IMR-90 (cell line): ENCODE measurements at regions not wholly inside any gene's neighbourhood (a gene's known extent, or its start where the extent isn't known, plus 50 kb on each side); places are given as distances from the start of the nearest gene placed in this dataset.

Source experiments
- ATAC-seq: fragments of 200-7000 bp; cut with Tn5 transposase; 2 replicates; pipeline ENCODE4 v1.9.1; 2020; ENCODE audit warnings: low read depth, mild to moderate bottlenecking, moderate library complexity
- BruUV-seq: library from RNA; stranded (reverse); fragments of 400-500 nt; replicated peaks from 2 replicates; lab custom pipeline; 2021; lab: Mats Ljungman, UMichigan
- CTCF ChIA-PET: fragments of 300-600 bp; formaldehyde crosslinking; extraction: SDS; loops from one replicate; lab custom pipeline; 2021; ENCODE audit warnings: antibody characterized with exemption; lab: Yijun Ruan, JAX
- POLR2A ChIA-PET: fragments of 300-600 bp; sonication (Branson Sonifier 250); formaldehyde crosslinking; loops from one replicate; lab custom pipeline; 2022; ENCODE audit warnings: antibody characterized with exemption; ENCODE audit not compliant: unreplicated experiment; lab: Charles Lee
- DNase-seq: peaks from one replicate; pipeline ENCODE4 v3.0.0; 2013
- H2AFZ ChIP-seq: replicated peaks from 2 replicates; pipeline ENCODE3; 2013; ENCODE audit warnings: low read length, mild to moderate bottlenecking; ENCODE audit not compliant: poor library complexity
- H2AK5ac ChIP-seq: 2 replicates; pipeline ENCODE4 v1.6.1; 2013; ENCODE audit warnings: low read depth, low read length, inconsistent platforms
- H2AK9ac ChIP-seq: replicated peaks from 2 replicates; pipeline ENCODE3; 2013; ENCODE audit warnings: mild to moderate bottlenecking, low read depth, low read length, moderate library complexity; ENCODE audit not compliant: poor library complexity
- H2BK120ac ChIP-seq: 2 replicates; pipeline ENCODE4 v1.6.1; 2013; ENCODE audit warnings: low read depth, low read length, inconsistent platforms
- H2BK15ac ChIP-seq: 3 replicates; pipeline ENCODE4 v1.6.1; 2013; ENCODE audit warnings: low read depth, low read length, inconsistent platforms
- H2BK20ac ChIP-seq: 2 replicates; pipeline ENCODE4 v1.6.1; 2013; ENCODE audit warnings: low read depth, mild to moderate bottlenecking, inconsistent platforms, low read length, moderate library complexity
- H2BK5ac ChIP-seq: 2 replicates; pipeline ENCODE4 v1.6.1; 2013; ENCODE audit warnings: mild to moderate bottlenecking, low read depth, low read length, inconsistent platforms; ENCODE audit not compliant: poor library complexity, severe bottlenecking
- H3K14ac ChIP-seq: replicated peaks from 2 replicates; pipeline ENCODE4 v1.6.1; 2013; ENCODE audit warnings: low read depth, low read length, inconsistent platforms
- H3K18ac ChIP-seq: 2 replicates; pipeline ENCODE4 v1.6.1; 2013; ENCODE audit warnings: low read depth, low read length, control low read depth
- H3K23ac ChIP-seq: 2 replicates; pipeline ENCODE4 v1.6.1; 2013; ENCODE audit warnings: low read depth, low read length, inconsistent platforms
- H3K27ac ChIP-seq: 2 replicates; pipeline ENCODE4 v1.5.1; 2013; ENCODE audit warnings: mild to moderate bottlenecking, control low read depth, low read length; ENCODE audit not compliant: insufficient read depth
- H3K27me3 ChIP-seq: 2 replicates; pipeline ENCODE4 v1.6.1; 2013; ENCODE audit warnings: low read length; ENCODE audit not compliant: control insufficient read depth, insufficient read depth
- H3K36me3 ChIP-seq: 2 replicates; pipeline ENCODE4 v1.6.1; 2013; ENCODE audit warnings: low read length, mixed read lengths; ENCODE audit not compliant: control insufficient read depth, insufficient read depth
- H3K4ac ChIP-seq: 2 replicates; pipeline ENCODE4 v1.6.1; 2013; ENCODE audit warnings: low read depth, low read length, inconsistent platforms
- H3K4me1 ChIP-seq: 2 replicates; pipeline ENCODE4 v1.6.1; 2013; ENCODE audit warnings: low read length, mixed read lengths; ENCODE audit not compliant: control insufficient read depth, insufficient read depth
- H3K4me2 ChIP-seq: 2 replicates; pipeline ENCODE4 v1.6.1; 2013; ENCODE audit warnings: low read depth, mild to moderate bottlenecking, control low read depth, low read length, moderate library complexity
- H3K4me3 ChIP-seq: 2 replicates; pipeline ENCODE4 v1.5.1; 2013; ENCODE audit warnings: low read depth, mild to moderate bottlenecking, control low read depth, low read length, moderate library complexity; ENCODE audit not compliant: insufficient read depth
- H3K56ac ChIP-seq: 2 replicates; pipeline ENCODE4 v1.6.1; 2013; ENCODE audit warnings: low read length, inconsistent platforms; ENCODE audit not compliant: insufficient read depth; ENCODE audit errors: extremely low read depth
- H3K79me1 ChIP-seq, 2 experiments: 2 replicates each; pipeline ENCODE4 v1.6.1; 2013; ENCODE audit warnings: low read length in 2 of 2, inconsistent platforms in 1 of 2, low read depth in 1 of 2
- H3K9ac ChIP-seq: 2 replicates; pipeline ENCODE4 v1.6.1; 2013; ENCODE audit warnings: low read depth, low read length, control low read depth
- H3K9me1 ChIP-seq: 2 replicates; pipeline ENCODE4 v1.6.1; 2013; ENCODE audit warnings: low read length, inconsistent platforms; ENCODE audit not compliant: insufficient read depth
- H3K9me3 ChIP-seq: 2 replicates; pipeline ENCODE4 v1.6.1; 2013; ENCODE audit warnings: low read length; ENCODE audit not compliant: control insufficient read depth, insufficient read depth
- H4K20me1 ChIP-seq: 2 replicates; pipeline ENCODE4 v1.6.1; 2013; ENCODE audit warnings: low read length, inconsistent platforms; ENCODE audit not compliant: insufficient read depth
- H4K5ac ChIP-seq: 2 replicates; pipeline ENCODE4 v1.6.1; 2013; ENCODE audit warnings: mild to moderate bottlenecking, low read depth, low read length, control low read depth
- H4K8ac ChIP-seq, 2 experiments: 2 replicates each; pipeline ENCODE4 v1.6.1; 2013; ENCODE audit warnings: low read depth in 2 of 2, low read length in 2 of 2, control low read depth in 1 of 2, inconsistent platforms in 1 of 2
- H4K91ac ChIP-seq: 2 replicates; pipeline ENCODE4 v1.6.1; 2013; ENCODE audit warnings: low read depth, low read length, inconsistent platforms; ENCODE audit not compliant: insufficient read depth
- CTCF ChIP-seq: conservative IDR thresholded peaks from 2 replicates; pipeline ENCODE4 v1.5.1; 2012; ENCODE audit warnings: mild to moderate bottlenecking, low read depth, low read length, improper control_type of control experiment
- SMC3 ChIP-seq: fragments of 150-350 bp; IDR thresholded peaks from 2 replicates; pipeline ENCODE4 v1.6.1; 2016; ENCODE audit warnings: low read depth, mild to moderate bottlenecking, antibody characterized with exemption, low read length, moderate library complexity
- WGBS, 2 experiments: methylation state at CpG; one replicate each; pipeline versions ENCODE4 v1.1.5 to v1.1.7; 2013; ENCODE audit warnings: missing lambda C conversion rate in 2 of 2; ENCODE audit not compliant: insufficient read length in 1 of 2; ENCODE audit errors: extremely low coverage in 2 of 2; 5-methylcytosine and 5-hydroxymethylcytosine counted together
- dilution Hi-C: fragments of 300-500 bp; cut with HindIII; formaldehyde crosslinking; loops from one replicate; pipeline ENCODE4 v1.14.3; 2018; ENCODE audit warnings: low sequenced_read_pairs; ENCODE audit not compliant: unreplicated experiment
- in situ Hi-C: fragments of 300-500 bp; cut with MboI; formaldehyde crosslinking; loops from 3 replicates; pipeline ENCODE4 v1.14.3; 2019; ENCODE audit warnings: low sequenced_read_pairs, inconsistent platforms, mixed read lengths
- intact Hi-C: fragments of 100-400 bp; cut with micrococcal nuclease; formaldehyde crosslinking; loops from 2 replicates; pipeline ENCODE4 v1.10.0; 2022
- TF ChIP-seq, protein P1 (sequence below): fragments of 150-350 bp; IDR thresholded peaks from 2 replicates; pipeline ENCODE4 v1.6.1; 2016; ENCODE audit warnings: low read depth, mild to moderate bottlenecking, low read length, moderate library complexity, borderline replicate concordance

DNA sequence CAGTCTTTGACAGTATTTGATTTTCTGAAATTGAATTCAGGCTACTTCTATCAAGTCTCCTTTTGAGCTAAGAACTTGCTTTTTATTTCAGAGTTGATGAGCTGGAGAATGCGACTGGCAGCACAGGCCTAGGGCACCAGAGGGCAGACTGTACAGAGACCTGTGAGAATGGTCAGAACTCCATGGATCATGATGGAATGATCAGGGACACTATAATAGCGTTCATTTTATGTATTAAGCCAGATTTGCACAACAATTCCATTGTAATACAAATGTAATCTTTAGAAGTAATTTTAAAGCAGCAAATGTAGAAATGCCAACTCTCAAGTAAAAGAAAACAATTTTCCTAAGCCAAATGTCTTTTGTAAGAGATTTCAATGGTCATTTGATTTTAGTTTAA is 902.4 kb downstream of the NR2F1-AS1 start:
- no peaks in the 10 kb centered on the region for H3K4me1 ChIP-seq
- ChIA-PET CTCF (interaction anchor here (0.6 to 1.6 kb wide), 4 partner anchors 9 to 681 kb away, joined by 3 to 5 read pairs (median 3); no protein-coding TSS in a partner anchor), POLR2A (no interaction called here)
- no peak overlapping the region for H3K9ac ChIP-seq
- H2BK20ac ChIP-seq, result no peak overlapping the region
- no peak overlapping the region for H3K4ac ChIP-seq
- no peak overlapping the region for H4K91ac ChIP-seq
- H3K4me2 ChIP-seq, result no peak overlapping the region
- no peak overlapping the region for H3K56ac ChIP-seq
- in situ Hi-C loops, result loop anchor here (25.0 kb wide), 1 partner anchor 1109 kb away; no protein-coding TSS in a partner anchor
- H4K5ac ChIP-seq, result no peak overlapping the region
- no peak overlapping the region for H3K18ac ChIP-seq
- no peak overlapping the region for H2BK120ac ChIP-seq
- no peak overlapping the region for H3K14ac ChIP-seq
- no peak overlapping the region for H2AK9ac ChIP-seq
- no peak overlapping the region for H3K23ac ChIP-seq
- H4K20me1 ChIP-seq, result no peaks in the 10 kb centered on the region
- H3K27me3 ChIP-seq, result no peaks in the 10 kb centered on the region
- no peak overlapping the region for H2AK5ac ChIP-seq
- H3K27ac ChIP-seq, result no peak overlapping the region
- no TSS peak for BruUV-seq
- no peak overlapping the region for H2BK5ac ChIP-seq
- H3K9me3 ChIP-seq, result no peaks in the 10 kb centered on the region
- no peaks in the 10 kb centered on the region for H3K9me1 ChIP-seq
- no peak overlapping the region for H3K4me3 ChIP-seq
- DNase-seq (no peak), ATAC-seq (no peak)
- WGBS, 2 experiments, result no CpG with 5 or more reads among the region's 2 CpGs
- dilution Hi-C loops, result no loop called here
- intact Hi-C loops, result loop anchor here (5.0 kb wide), 1 partner anchor 366 kb away; no protein-coding TSS in a partner anchor
- H3K79me1 ChIP-seq, result no peaks in the 10 kb centered on the region
- H2BK15ac ChIP-seq, result no peak overlapping the region
- no peak overlapping the region for H4K8ac ChIP-seq
- TF ChIP-seq CTCF (no peak), SMC3 (no peak)
- TF ChIP-seq, protein P1, sequence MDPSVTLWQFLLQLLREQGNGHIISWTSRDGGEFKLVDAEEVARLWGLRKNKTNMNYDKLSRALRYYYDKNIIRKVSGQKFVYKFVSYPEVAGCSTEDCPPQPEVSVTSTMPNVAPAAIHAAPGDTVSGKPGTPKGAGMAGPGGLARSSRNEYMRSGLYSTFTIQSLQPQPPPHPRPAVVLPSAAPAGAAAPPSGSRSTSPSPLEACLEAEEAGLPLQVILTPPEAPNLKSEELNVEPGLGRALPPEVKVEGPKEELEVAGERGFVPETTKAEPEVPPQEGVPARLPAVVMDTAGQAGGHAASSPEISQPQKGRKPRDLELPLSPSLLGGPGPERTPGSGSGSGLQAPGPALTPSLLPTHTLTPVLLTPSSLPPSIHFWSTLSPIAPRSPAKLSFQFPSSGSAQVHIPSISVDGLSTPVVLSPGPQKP, result no peak
- H3K36me3 ChIP-seq, result no peaks in the 10 kb centered on the region
- H2AFZ ChIP-seq, result no peak overlapping the region
